ENCODE measurements at regions not wholly inside any gene's neighbourhood (a gene's known extent, or its start where the extent isn't known, plus 50 kb on each side); places are given as distances from the start of the nearest gene placed in this dataset.

- BruUV-seq (replicated peaks): no TSS peak
- Histone ChIP-seq H3K4me3 (replicated peaks in 1 of 3; ENCODE audit: insufficient read depth in 1 of 3, low read depth in 2 of 3, low read length in 3 of 3) (no peak overlapping the region), H3K4me2 (ENCODE audit: low read depth, low read length) (no peak overlapping the region), H3K9me3 (ENCODE audit: low read length) (no peaks in the 10 kb centered on the region), H3K27ac (ENCODE audit: extremely low read length, insufficient read depth, low read length) (no peak overlapping the region), H2AFZ (ENCODE audit: low read length) (no peak overlapping the region), H3K9ac (ENCODE audit: insufficient read depth, low read depth, low read length) (no peak overlapping the region), H4K20me1 (ENCODE audit: insufficient read depth, low read length) (no peaks in the 10 kb centered on the region), H3K79me2 (ENCODE audit: insufficient read depth, low read length) (no peaks in the 10 kb centered on the region), H3K4me1 (ENCODE audit: insufficient read depth, low read length) (no peaks in the 10 kb centered on the region), H3K27me3 (ENCODE audit: control insufficient read depth in 1 of 2, insufficient read depth in 2 of 2, low read length in 2 of 2) (no peaks in the 10 kb centered on the region), H3K36me3 (replicated peaks in 1 of 2; ENCODE audit: control insufficient read depth in 1 of 2, insufficient read depth in 2 of 2, low read length in 2 of 2) (no peaks in the 10 kb centered on the region)
- FAIRE-seq (no peak), ATAC-seq (no peak), DNase-seq (ENCODE audit: low spot score) (no peak)
- ChIA-PET POLR2A (no interaction called here), CTCF (ENCODE audit: low intra/inter-chr PET ratio, low total read pairs) (no interaction called here)
- WGBS (ENCODE audit: low lambda C conversion rate): 0% methylated on average over 1 of the region's 1 CpG
- TF ChIP-seq HMG20B (CRISPR knock-in tag; conservative IDR thresholded peaks at IDR 0.05) (no peak), SALL2 (CRISPR knock-in tag; IDR thresholded peaks at IDR 0.05) (no peak), MAFK (conservative IDR thresholded peaks at IDR 0.05 in 1 of 2, IDR thresholded peaks at IDR 0.05 in 1 of 2; ENCODE audit: low read length in 2 of 2) (no peak), HNF1A (IDR thresholded peaks at IDR 0.05; ENCODE audit: low read depth) (no peak), HNF1A (CRISPR knock-in tag; IDR thresholded peaks at IDR 0.05; ENCODE audit: borderline replicate concordance) (no peak), NR2F6 (IDR thresholded peaks at IDR 0.05) (no peak), NR2F6 (CRISPR knock-in tag; IDR thresholded peaks at IDR 0.05) (no peak), ZNF225 (CRISPR knock-in tag; IDR thresholded peaks at IDR 0.05) (no peak)
- intact Hi-C loops (cut with micrococcal nuclease; ENCODE audit: unreplicated experiment): no loop called here
- in situ Hi-C loops (cut with HindIII; ENCODE audit: extremely low pct_ligation_motif_present, low pct_unique_long_range_greater_than_20kb): no loop called here
Observed at GRCh38 chr9:29793970-29794369, 2220.7 kb upstream of the C9orf72 start.
